ENCODE measurements at regions not wholly inside any gene's neighbourhood (a gene's known extent, or its start where the extent isn't known, plus 50 kb on each side); places are given as distances from the start of the nearest gene placed in this dataset.

DNA sequence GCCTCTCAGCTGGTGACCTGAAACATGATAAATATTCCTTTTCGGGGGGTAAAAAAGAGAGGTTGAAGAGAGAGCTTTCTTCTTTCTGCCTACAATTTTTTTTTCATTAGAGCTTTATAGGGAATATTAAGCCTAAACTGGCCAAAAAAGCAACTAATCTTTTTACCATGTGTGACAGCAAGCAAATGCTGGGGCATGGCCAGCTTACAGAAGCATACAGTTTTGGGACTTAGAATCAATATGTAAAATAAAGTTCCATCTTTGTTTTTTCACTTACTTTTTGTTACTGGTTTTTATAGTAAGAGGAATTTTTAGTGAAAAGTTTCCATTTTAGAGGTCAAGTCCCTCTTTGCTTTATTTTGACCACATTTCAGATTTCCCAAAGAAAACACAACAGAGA, 301.2 kb upstream of the DEPDC1 start:
- TF ChIP-seq, protein P1, sequence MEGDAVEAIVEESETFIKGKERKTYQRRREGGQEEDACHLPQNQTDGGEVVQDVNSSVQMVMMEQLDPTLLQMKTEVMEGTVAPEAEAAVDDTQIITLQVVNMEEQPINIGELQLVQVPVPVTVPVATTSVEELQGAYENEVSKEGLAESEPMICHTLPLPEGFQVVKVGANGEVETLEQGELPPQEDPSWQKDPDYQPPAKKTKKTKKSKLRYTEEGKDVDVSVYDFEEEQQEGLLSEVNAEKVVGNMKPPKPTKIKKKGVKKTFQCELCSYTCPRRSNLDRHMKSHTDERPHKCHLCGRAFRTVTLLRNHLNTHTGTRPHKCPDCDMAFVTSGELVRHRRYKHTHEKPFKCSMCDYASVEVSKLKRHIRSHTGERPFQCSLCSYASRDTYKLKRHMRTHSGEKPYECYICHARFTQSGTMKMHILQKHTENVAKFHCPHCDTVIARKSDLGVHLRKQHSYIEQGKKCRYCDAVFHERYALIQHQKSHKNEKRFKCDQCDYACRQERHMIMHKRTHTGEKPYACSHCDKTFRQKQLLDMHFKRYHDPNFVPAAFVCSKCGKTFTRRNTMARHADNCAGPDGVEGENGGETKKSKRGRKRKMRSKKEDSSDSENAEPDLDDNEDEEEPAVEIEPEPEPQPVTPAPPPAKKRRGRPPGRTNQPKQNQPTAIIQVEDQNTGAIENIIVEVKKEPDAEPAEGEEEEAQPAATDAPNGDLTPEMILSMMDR (IDR thresholded peaks at IDR 0.05), result no peak
- TF ChIP-seq TAF1 (IDR thresholded peaks at IDR 0.05; ENCODE audit: borderline replicate concordance, low read depth, low read length) (no peak), EP300 (IDR thresholded peaks at IDR 0.05; ENCODE audit: borderline replicate concordance in 1 of 2, low read depth in 1 of 2, low read length in 1 of 2) (no peak), MXI1 (IDR thresholded peaks at IDR 0.05; ENCODE audit: low read depth, low read length) (no peak), JUND (IDR thresholded peaks at IDR 0.05) (no peak), POLR2AphosphoS5 (IDR thresholded peaks at IDR 0.05; ENCODE audit: low read depth, low read length) (no peak), RCOR1 (IDR thresholded peaks at IDR 0.05; ENCODE audit: low read length) (no peak)
- TF ChIP-seq, protein P2, sequence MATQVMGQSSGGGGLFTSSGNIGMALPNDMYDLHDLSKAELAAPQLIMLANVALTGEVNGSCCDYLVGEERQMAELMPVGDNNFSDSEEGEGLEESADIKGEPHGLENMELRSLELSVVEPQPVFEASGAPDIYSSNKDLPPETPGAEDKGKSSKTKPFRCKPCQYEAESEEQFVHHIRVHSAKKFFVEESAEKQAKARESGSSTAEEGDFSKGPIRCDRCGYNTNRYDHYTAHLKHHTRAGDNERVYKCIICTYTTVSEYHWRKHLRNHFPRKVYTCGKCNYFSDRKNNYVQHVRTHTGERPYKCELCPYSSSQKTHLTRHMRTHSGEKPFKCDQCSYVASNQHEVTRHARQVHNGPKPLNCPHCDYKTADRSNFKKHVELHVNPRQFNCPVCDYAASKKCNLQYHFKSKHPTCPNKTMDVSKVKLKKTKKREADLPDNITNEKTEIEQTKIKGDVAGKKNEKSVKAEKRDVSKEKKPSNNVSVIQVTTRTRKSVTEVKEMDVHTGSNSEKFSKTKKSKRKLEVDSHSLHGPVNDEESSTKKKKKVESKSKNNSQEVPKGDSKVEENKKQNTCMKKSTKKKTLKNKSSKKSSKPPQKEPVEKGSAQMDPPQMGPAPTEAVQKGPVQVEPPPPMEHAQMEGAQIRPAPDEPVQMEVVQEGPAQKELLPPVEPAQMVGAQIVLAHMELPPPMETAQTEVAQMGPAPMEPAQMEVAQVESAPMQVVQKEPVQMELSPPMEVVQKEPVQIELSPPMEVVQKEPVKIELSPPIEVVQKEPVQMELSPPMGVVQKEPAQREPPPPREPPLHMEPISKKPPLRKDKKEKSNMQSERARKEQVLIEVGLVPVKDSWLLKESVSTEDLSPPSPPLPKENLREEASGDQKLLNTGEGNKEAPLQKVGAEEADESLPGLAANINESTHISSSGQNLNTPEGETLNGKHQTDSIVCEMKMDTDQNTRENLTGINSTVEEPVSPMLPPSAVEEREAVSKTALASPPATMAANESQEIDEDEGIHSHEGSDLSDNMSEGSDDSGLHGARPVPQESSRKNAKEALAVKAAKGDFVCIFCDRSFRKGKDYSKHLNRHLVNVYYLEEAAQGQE (IDR thresholded peaks at IDR 0.05; ENCODE audit: low read depth, low read length), result no peak

All from SK-N-SH (cell line).